Liver (tissue), 8 donors: ENCODE measurements at regions not wholly inside any gene's neighbourhood (a gene's known extent, or its start where the extent isn't known, plus 50 kb on each side); places are given as distances from the start of the nearest gene placed in this dataset.

ENCODE experiments used
- DNase-seq: peaks from one replicate; pipeline ENCODE4 v3.0.0-alpha.2; 2017; ENCODE audit warnings: low spot score
- H3K27ac ChIP-seq, 2 donors: one replicate each; pipeline ENCODE4 v1.7.0; 2013; ENCODE audit warnings: inconsistent platforms in 2 of 2, low read length in 2 of 2, control low read depth in 1 of 2, low read depth in 1 of 2, mild to moderate bottlenecking in 1 of 2
- H3K27me3 ChIP-seq, 4 donors: one replicate each; pipeline versions ENCODE4 v1.6.1 to v1.7.0; 2013; ENCODE audit warnings: low read length in 3 of 4, inconsistent platforms in 1 of 4, mild to moderate bottlenecking in 1 of 4, moderate library complexity in 1 of 4; ENCODE audit not compliant: control insufficient read depth in 4 of 4, insufficient read depth in 4 of 4
- H3K36me3 ChIP-seq, 4 donors: one replicate each; pipeline versions ENCODE4 v1.6.1 to v1.7.0; 2013; ENCODE audit warnings: low read length in 3 of 4, mild to moderate bottlenecking in 3 of 4, low read depth in 1 of 4, moderate library complexity in 1 of 4; ENCODE audit not compliant: control insufficient read depth in 4 of 4, insufficient read depth in 3 of 4
- H3K4me1 ChIP-seq, 4 donors: one replicate each; pipeline versions ENCODE4 v1.6.1 to v1.7.0; 2013; ENCODE audit warnings: low read length in 3 of 4, mild to moderate bottlenecking in 3 of 4, moderate library complexity in 1 of 4; ENCODE audit not compliant: control insufficient read depth in 4 of 4, insufficient read depth in 4 of 4
- H3K4me3 ChIP-seq, 3 donors: one replicate each; pipeline versions ENCODE4 v1.6.1 to v1.7.0; 2013; ENCODE audit warnings: low read length in 3 of 3, control low read depth in 1 of 3, low read depth in 1 of 3, mild to moderate bottlenecking in 1 of 3
- H3K9ac ChIP-seq, 2 donors: one replicate each; pipeline ENCODE4 v1.7.0; 2013; ENCODE audit warnings: low read length in 2 of 2, mild to moderate bottlenecking in 2 of 2, moderate library complexity in 2 of 2, control low read depth in 1 of 2, low read depth in 1 of 2
- H3K9me3 ChIP-seq, 4 donors: one replicate each; pipeline versions ENCODE4 v1.6.1 to v1.7.0; 2013; ENCODE audit warnings: low read length in 3 of 4; ENCODE audit not compliant: control insufficient read depth in 4 of 4
- EGR1 ChIP-seq, 2 donors: IDR thresholded peaks; 2 replicates each; pipeline ENCODE4 v1.6.1; 2016 to 2018; ENCODE audit warnings: antibody characterized with exemption in 2 of 2, low read depth in 2 of 2
- FOXA1 ChIP-seq: IDR thresholded peaks from 2 replicates; pipeline ENCODE4 v1.6.1; 2016; ENCODE audit warnings: antibody characterized with exemption
- FOXA2 ChIP-seq: IDR thresholded peaks from 2 replicates; pipeline ENCODE4 v1.6.1; 2016; ENCODE audit warnings: antibody characterized with exemption
- GABPA ChIP-seq, 2 donors: IDR thresholded peaks in 1 of 2; conservative IDR thresholded peaks in 1 of 2; 2 replicates each; pipeline ENCODE4 v1.6.1; 2016; ENCODE audit warnings: antibody characterized with exemption in 2 of 2, mild to moderate bottlenecking in 1 of 2, moderate library complexity in 1 of 2
- HNF4A ChIP-seq, 2 donors: conservative IDR thresholded peaks; 2 replicates each; pipeline ENCODE4 v1.6.1; 2016; ENCODE audit warnings: antibody characterized with exemption in 2 of 2, mild to moderate bottlenecking in 2 of 2
- HNF4G ChIP-seq: IDR thresholded peaks from 2 replicates; pipeline ENCODE4 v1.6.1; 2016; ENCODE audit warnings: antibody characterized with exemption
- JUND ChIP-seq, 2 donors: IDR thresholded peaks; 2 replicates each; pipeline ENCODE4 v1.6.1; 2016; ENCODE audit warnings: antibody characterized with exemption in 2 of 2
- MAX ChIP-seq: IDR thresholded peaks from 2 replicates; pipeline ENCODE4 v1.6.1; 2016; ENCODE audit warnings: antibody characterized with exemption
- NR2F2 ChIP-seq: IDR thresholded peaks from 2 replicates; pipeline ENCODE4 v1.6.1; 2016; ENCODE audit warnings: antibody characterized with exemption
- RAD21 ChIP-seq, 2 donors: IDR thresholded peaks; 2 replicates each; pipeline ENCODE4 v1.6.1; 2016; ENCODE audit warnings: antibody characterized with exemption in 2 of 2, mild to moderate bottlenecking in 2 of 2
- RXRA ChIP-seq, 2 donors: IDR thresholded peaks; 2 replicates each; pipeline ENCODE4 v1.6.1; 2017 to 2018; ENCODE audit warnings: antibody characterized with exemption in 2 of 2, mild to moderate bottlenecking in 1 of 2
- SP1 ChIP-seq: IDR thresholded peaks from 2 replicates; pipeline ENCODE4 v1.6.1; 2018; ENCODE audit warnings: antibody characterized with exemption, mild to moderate bottlenecking
- TAF1 ChIP-seq: conservative IDR thresholded peaks from 2 replicates; pipeline ENCODE4 v1.6.1; 2016; ENCODE audit warnings: antibody characterized with exemption, mild to moderate bottlenecking
- YY1 ChIP-seq: IDR thresholded peaks from 2 replicates; pipeline ENCODE4 v1.6.1; 2016; ENCODE audit warnings: antibody characterized with exemption, mild to moderate bottlenecking
- ZBTB33 ChIP-seq: IDR thresholded peaks from 2 replicates; pipeline ENCODE4 v1.6.1; 2016; ENCODE audit warnings: antibody characterized with exemption
- WGBS: extraction: QIAGEN DNeasy Blood & Tissue Kit; methylation state at CpG from one replicate; pipeline ENCODE4 v1.1.7; 2013; 5-methylcytosine and 5-hydroxymethylcytosine counted together
- TF ChIP-seq, protein P1 (sequence below): IDR thresholded peaks from 2 replicates; pipeline ENCODE4 v1.6.1; 2016; ENCODE audit warnings: antibody characterized with exemption
- TF ChIP-seq, protein P2 (sequence below): fragments of 150-350 bp; IDR thresholded peaks from 2 replicates; pipeline ENCODE4 v1.5.1; 2017; ENCODE audit warnings: improper control_type of control experiment, low read depth, low read length; ENCODE audit not compliant: missing input control
- TF ChIP-seq, protein P3 (sequence below): IDR thresholded peaks from 2 replicates; pipeline ENCODE4 v1.6.1; 2016; ENCODE audit warnings: antibody characterized with exemption, mild to moderate bottlenecking
- donor health status: healthy.
- donor health status: healthy.
- donor health status: healthy.
- donor health status: healthy.
- donor health status: healthy.

DNA sequence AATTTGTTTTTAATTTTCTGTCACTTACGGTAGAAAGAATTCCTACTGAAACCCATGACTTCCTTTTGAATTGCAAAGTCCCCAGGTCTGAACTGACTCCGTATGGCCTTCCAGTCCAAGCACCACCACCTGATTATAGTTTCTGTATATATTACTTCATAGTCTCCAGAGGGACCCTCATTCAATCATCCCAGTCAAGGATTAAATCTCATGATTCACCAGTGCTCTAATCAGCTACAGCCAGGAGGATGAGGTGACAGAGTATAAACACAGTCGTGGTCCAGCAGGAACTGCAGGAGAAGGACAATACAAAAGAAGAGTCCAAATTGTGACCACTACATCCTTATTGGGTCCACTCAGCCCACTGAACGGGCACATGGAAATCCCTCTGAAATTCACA lies 418.9 kb upstream of the C16orf82 start:
- 64% methylated on average over 4 of the region's 4 CpGs for WGBS
- no peak for DNase-seq
- TF ChIP-seq JUND (IDR thresholded peaks at IDR 0.05) (no peak), EGR1 (IDR thresholded peaks at IDR 0.05; ENCODE audit: low read depth in 2 of 2) (no peak), HNF4G (no peak), RXRA (IDR thresholded peaks at IDR 0.05) (no peak), TAF1 (no peak), FOXA1 (no peak), RAD21 (IDR thresholded peaks at IDR 0.05) (no peak), ZBTB33 (no peak), MAX (no peak), SP1 (no peak), NR2F2 (no peak), HNF4A (conservative IDR thresholded peaks at IDR 0.05) (no peak), GABPA (IDR thresholded peaks at IDR 0.05 in 1 of 2, conservative IDR thresholded peaks at IDR 0.05 in 1 of 2) (no peak), FOXA2 (no peak), YY1 (no peak)
- TF ChIP-seq, protein P1, sequence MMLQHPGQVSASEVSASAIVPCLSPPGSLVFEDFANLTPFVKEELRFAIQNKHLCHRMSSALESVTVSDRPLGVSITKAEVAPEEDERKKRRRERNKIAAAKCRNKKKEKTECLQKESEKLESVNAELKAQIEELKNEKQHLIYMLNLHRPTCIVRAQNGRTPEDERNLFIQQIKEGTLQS: no peak
- TF ChIP-seq, protein P2, sequence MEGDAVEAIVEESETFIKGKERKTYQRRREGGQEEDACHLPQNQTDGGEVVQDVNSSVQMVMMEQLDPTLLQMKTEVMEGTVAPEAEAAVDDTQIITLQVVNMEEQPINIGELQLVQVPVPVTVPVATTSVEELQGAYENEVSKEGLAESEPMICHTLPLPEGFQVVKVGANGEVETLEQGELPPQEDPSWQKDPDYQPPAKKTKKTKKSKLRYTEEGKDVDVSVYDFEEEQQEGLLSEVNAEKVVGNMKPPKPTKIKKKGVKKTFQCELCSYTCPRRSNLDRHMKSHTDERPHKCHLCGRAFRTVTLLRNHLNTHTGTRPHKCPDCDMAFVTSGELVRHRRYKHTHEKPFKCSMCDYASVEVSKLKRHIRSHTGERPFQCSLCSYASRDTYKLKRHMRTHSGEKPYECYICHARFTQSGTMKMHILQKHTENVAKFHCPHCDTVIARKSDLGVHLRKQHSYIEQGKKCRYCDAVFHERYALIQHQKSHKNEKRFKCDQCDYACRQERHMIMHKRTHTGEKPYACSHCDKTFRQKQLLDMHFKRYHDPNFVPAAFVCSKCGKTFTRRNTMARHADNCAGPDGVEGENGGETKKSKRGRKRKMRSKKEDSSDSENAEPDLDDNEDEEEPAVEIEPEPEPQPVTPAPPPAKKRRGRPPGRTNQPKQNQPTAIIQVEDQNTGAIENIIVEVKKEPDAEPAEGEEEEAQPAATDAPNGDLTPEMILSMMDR: no peak
- TF ChIP-seq, protein P3, sequence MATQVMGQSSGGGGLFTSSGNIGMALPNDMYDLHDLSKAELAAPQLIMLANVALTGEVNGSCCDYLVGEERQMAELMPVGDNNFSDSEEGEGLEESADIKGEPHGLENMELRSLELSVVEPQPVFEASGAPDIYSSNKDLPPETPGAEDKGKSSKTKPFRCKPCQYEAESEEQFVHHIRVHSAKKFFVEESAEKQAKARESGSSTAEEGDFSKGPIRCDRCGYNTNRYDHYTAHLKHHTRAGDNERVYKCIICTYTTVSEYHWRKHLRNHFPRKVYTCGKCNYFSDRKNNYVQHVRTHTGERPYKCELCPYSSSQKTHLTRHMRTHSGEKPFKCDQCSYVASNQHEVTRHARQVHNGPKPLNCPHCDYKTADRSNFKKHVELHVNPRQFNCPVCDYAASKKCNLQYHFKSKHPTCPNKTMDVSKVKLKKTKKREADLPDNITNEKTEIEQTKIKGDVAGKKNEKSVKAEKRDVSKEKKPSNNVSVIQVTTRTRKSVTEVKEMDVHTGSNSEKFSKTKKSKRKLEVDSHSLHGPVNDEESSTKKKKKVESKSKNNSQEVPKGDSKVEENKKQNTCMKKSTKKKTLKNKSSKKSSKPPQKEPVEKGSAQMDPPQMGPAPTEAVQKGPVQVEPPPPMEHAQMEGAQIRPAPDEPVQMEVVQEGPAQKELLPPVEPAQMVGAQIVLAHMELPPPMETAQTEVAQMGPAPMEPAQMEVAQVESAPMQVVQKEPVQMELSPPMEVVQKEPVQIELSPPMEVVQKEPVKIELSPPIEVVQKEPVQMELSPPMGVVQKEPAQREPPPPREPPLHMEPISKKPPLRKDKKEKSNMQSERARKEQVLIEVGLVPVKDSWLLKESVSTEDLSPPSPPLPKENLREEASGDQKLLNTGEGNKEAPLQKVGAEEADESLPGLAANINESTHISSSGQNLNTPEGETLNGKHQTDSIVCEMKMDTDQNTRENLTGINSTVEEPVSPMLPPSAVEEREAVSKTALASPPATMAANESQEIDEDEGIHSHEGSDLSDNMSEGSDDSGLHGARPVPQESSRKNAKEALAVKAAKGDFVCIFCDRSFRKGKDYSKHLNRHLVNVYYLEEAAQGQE: no peak
- Histone ChIP-seq H3K9ac (no peak overlapping the region), H3K9me3 (no peaks in the 10 kb centered on the region), H3K4me3 (no peak overlapping the region), H3K4me1 (no peaks in the 10 kb centered on the region), H3K27me3 (peaks cover 0 to 4% (median under 1%) of the 10 kb centered on the region in 4 donors), H3K36me3 (no peaks in the 10 kb centered on the region), H3K27ac (no peak overlapping the region)
